HG02571 (cell line): ENCODE measurements at regions not wholly inside any gene's neighbourhood (a gene's known extent, or its start where the extent isn't known, plus 50 kb on each side); places are given as distances from the start of the nearest gene placed in this dataset.

ENCODE experiments used
- ATAC-seq: cut with Tn5 transposase; IDR thresholded peaks from one replicate; pipeline ENCODE4 v1.9.1; 2021; ENCODE audit warnings: mild to moderate bottlenecking, moderate library complexity; ENCODE audit not compliant: unreplicated experiment

DNA sequence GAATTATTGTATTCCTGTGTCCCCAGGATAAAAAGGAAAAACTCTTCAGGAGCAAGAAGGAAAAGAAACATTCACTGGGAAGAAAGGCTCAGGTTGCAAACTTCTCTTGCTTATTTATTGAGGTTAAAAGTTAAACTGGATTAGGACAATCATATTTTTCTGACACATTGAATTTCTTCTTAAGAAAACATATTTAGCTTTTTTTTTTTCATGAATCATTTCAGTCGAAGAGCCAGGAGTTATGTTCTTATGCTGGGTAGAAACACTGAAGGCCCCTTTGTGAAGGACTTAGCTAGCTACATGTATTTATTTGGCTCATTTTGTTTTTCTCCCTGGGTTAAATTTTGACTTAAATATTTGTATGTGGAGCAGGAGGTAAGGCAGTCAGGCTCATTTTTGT, 434.0 kb downstream of the KLF5 start:
- no peak for ATAC-seq

DNA sequence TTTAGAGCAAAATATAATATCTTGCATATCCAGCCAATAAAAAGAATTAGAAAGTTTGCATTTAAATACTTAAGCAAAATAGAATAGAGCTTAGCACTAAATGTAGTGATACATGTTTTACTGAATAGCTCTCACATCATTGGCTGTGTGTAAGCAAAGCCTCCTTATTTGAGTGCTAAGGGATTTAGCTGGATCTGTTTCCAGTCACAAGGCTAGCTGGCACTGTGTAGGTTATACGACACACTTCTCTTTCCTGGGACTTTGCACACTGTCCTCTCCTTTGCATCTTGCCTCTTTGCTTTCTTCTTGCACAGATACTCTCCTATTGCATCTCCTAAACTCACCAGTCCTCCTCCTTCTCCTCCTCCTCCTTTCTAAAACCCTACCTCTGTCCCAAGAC, 423.8 kb downstream of the KLF5 start:
- ATAC-seq = no peak

DNA sequence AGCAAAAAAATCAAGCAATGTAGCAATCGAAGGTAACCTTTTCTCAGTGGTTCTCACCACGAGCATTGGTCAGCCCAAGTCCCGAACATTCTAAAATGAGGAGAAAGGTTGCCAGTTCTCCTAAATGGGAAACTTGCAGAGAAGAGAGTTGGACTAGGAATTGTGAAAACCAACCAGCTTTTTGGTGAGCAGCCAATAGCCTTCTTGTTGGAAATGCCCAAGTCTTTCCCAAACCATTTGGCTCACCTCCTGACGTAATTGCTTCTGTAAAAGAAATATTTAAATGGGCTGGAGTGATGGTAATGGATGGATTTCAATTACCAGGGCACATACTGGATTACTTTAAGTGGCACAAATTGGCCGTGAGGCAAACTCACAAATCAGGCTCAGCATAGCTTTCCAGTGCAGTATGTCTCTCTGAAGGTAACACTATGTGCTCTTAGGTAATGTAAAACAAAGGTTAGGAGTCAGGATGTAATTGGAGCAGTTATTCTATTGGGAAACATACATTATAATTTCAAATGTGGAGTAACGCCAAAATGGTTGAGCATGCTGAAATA, 423.2 kb downstream of the KLF5 start:
- ATAC-seq = no peak

DNA sequence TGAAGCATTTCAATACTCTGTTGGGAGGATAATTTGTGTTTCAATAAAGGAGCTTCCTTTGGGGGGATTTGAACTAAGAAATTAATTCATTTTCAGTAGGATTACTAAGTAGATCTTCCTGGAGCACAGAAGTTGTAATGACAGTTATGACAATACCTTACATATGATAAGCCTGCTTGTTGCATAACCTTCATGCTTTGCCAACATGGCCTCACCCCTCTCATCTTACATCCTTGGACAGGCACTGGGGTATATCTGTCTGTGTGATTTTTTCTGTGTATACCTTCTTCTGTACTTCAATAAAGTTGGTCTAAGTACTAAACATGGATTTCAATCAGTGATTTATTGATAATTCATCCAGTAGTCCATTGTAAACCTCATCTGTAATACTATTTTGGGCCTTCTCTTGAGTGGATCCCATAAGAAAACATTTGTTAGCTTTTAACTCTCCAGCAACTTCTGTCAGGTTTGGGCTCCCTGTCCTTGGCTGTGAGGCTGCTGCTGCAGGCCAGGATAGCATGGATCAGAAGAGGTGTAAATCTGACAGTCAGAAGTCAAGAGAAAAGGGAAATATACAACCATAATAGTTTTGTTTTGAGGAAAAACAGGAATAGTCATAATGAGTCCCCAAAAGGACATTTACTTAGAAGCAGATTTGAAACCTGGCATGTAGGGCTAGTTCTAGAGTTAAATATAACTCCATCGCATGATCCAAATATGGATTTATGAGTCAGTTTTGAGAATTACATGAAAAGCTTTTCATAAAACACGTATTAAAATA, 422.2 kb downstream of the KLF5 start:
- ATAC-seq = no peak

DNA sequence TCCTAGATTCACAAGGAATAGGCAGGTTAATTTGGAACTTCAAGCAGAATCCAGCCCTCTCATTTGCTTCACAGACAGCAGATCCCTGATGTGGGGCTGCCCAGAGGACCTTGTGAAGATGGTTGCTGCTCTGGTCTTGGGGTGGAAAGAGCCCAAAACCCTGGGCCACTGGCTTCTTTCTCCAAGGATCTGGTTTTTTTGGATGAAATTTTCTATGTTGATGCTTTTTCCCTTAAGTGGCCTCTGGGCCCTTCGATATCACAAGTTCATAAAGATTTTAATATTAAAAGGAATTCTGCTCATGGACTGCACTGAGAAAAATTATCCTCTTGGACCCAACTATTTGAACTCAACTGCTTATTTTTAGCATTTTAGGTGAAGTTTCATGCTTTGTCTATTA, 421.1 kb downstream of the KLF5 start:
- ATAC-seq = no peak

DNA sequence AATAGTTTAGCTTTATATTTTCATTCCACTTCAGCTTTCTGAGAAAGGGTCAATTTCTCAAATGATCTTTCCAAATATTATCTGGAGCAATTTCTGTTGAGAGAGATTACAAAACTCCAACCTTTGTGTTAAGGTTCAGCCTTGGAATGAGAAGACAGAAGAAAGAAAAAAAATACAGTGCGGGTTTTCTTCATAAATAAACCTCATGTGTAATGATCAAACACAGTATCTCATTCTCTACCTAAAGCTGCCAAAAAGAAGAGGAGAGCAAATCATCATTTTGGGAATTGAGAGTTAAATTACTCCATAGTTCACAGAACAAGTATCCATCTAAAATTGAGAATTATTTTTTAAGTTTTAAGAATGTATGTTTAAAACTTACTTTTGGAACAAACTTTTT, 420.5 kb downstream of the KLF5 start:
- ATAC-seq = no peak

DNA sequence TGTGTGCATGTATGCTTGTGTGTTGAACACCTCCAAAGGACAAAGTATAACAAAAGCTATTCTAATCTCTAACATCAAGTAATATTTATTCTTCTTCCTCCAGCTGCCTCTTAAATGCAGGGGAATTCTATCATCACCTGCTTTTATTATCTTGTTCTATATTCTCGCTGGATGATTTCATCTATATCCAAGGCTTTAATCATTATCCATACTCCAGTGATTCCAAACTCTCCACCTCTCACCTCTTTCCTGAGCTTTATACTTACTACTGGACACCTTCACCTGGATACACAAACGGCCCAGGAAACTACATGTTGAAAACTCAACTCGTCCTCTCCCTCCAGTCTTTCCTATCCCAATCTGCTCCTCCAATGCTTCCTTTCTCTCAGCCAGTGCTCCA, 418.6 kb downstream of the KLF5 start:
- no peak for ATAC-seq

DNA sequence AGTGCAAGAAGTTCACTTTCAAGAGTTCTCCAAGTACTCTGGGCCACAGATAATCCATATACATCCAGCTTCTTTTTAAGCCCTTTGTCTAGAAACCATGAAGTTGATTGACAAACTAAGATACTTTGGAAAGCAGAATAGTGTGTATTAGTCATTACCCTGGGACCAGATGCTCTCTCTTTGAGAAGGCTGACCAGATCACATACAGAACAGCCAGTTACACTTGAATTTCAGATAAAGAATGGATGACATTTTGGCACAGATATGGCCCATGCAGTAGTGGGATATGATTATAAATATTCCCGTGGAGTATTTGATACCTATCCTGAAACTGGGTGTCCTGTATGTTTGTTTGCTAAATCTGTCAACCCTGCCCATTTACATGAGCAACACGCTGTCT, 414.2 kb downstream of the KLF5 start:
- no peak for ATAC-seq

DNA sequence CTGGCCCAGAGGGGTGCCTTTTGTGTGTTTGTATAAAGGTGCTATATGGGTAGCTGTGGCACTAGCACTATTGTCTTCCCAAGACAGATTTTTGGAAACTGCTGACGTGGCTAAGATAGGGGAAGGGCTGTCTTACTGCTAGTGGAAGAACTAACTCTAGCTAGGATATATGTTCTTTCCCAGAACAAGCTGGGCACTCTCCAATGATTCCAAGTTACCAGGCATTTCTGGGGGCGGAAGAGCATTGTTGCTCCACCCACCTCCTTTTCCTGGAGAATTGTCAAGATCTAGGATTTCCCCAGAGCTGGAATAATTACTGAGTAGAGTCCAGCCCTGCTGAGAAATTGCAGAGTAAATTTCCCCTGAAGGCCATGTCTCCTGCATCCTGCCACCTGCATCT, 408.3 kb downstream of the KLF5 start:
- ATAC-seq = no peak

DNA sequence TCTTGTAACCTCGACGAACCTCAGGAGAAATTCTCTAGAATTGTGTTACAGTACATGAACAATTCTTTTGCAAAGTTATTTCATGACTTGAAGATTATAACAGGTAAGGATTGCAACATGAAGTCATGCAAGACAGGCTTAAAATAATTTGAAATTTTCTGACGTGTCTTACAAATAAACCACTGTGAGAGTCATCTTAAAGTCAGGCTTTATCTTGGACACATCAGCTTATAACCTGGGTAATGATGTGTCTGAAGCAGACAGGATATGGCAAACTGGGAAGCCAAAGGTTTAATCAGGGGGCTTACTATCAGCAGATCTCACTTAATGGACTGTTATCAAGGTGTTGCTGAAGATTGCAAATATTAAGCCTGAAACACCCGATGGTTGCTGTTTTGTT, 407.8 kb downstream of the KLF5 start:
- ATAC-seq = no peak

DNA sequence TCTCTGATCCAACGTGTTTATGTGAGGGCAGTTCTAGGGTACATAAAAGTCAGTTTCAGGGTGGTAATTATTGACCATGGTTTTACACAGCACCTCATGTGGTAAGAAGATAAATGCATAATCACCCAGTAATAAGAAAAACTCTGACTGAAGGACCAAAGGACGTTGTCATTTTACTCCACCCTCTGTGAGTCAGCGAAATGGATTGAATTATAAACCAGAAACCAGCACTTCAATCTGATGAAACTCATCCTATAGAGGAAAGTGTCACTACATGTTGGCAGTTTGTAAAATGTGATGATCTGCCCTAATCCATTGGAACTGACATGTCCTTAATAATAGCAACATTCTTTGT, 406.8 kb downstream of the KLF5 start:
- no peak for ATAC-seq

DNA sequence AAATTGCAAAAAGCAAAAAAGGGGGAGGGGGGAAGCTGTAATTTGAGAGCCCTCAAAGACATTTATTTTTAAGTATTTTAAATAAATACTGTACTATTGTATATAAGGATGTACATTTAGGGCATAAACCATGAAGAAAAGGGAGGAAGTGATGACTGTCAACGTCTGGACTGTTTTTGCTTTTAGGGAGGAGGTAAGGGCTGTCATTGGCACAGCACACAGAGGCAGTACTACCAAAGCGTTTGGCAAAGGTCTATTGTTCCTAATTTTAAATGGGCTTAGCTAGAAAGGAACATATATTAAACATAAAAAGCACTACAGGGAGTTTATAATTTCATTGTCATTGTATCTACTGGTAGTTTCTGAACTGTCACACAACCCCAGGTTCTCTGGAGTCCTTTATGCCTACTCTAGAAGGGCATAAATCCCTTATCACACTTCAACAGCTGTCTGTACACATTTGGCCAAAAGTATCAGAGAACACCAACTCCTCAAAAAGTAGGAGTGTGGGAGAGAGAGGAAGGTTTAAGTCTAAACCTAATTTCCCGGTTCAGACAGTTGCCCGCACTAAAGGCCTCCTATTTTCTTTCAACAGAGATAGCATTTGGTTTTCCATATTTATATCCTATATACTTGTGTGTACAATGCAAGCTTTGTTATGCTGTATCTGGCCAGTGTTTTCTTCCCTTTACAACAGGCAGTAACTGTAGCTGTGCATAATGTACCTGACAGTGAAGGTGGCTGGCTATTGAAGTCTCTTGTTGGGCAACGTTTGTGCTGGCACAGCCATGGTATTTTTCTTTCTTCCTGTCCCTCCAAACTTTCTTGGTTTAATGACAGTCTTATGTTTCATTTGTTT, 406.2 kb downstream of the KLF5 start:
- ATAC-seq = no peak

DNA sequence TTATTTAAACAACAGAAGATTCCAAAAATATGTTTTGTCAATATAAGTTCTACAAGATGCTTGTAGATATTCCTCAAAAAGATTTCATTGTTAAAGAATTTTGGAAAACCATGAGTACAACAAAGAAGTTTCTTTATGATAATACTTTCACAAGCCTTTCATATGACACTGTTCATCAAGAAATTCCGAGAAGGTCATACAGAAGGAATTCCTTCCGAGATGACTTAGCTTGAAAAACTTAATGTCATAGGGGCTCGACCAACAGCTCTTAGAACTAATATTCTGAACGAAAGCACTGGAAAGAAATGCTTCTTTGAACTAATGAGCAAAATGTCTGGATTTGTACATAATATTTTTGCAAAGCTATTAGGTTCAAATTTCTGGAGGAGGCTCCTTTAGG, 403.4 kb downstream of the KLF5 start:
- ATAC-seq = no peak

DNA sequence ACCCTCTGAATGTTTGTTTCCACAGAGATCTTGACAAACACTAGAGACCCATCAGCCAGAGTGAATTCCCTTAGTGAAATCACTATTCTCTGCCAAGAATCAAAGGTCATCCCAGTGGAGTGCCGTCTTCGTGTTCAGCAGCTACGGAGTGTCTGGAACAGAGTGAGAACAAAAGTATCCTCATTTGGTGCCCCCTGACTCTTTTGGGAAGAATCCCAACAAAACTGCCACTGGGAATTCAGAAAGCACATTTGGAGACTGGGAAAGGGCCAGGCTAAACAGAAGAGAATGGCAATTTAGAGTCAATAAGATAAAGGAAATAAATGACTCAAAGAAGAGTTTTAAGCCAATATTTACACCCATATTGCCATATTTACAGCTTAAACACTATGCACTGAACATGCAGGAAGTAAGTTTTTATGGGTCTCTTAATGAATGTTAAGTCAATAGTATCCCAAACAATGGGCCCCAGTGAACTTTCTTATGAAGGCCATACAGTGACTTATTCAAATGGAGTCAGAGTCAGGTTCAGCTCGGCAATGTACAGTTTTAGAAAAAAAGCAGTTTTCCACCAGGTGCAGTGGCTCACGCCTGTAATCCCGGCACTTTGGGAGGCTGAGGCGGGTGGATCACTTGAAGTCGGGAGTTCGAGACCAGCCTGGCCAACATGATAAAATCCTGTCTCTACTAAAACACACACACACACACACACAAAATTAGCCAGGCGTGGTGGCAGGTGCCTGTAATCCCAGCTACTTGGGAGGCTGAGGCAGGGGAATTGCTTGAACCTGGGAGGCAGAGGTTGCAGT, 392.6 kb downstream of the KLF5 start:
- ATAC-seq = no peak

DNA sequence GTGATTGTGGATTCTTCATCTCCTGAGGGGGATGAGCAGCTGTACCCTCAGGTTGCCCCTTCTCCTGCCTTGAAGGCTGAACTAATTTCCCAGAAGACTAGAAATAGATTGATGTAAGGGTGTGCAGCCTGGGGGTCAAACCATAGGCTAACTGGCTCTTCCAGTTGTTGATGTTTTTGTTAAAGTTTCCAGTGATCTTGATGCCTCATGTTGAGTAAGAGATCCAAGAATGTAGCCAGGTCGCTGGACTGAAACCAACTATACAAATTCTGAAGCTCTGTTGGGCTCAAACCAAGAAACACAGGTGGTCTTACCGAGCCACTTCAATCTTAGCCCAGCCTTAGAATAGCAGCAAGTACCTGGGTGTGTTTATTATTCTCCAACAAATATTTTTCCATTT, 391.8 kb downstream of the KLF5 start:
- no peak for ATAC-seq

DNA sequence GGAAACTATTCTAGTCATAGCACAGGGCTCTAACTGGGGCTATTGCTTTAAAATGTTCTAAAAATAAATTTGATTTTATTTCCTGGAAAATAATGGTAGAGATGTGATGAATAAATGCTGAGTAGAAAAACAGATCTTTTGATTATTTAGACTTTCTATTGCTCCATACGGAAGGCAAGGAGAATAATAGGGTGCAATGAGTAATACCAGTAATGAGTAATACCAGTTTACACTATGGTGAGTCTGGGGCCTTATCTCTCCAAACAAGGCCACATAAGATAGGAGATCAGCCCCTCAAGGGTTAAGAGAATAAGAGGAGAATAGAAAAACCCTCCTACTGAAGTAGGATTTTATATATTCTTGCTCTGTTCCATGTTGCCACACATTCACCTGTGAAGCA, 390.4 kb downstream of the KLF5 start:
- no peak for ATAC-seq

DNA sequence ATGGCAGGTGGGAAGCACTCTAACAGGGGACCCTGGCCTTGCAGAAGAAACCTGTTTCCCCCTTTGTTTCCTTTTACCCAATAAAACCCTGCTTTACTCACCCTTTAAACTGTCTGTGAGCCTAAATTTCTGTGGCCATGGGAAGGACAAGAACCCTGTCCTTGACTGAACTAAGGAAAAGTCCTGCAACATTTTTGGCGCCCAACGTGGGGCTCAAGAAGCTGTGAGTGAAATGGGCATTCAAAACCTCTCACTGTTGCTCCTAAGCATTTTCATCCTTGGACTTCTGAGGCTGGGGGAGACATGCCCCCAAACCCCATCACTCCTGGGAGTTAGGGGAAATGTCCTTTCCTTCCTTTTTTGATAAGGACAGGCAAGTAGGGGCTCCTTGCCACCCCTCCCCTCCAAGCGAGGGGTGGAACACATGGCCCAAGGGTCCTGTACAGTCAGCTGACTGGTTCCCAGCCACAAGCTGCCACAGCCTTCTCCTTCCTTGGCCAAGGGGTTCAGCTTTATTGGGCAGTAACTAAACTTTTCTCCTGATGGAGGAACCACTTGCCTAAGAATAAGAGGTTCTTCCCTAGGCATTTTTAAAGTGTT, 381.6 kb downstream of the KLF5 start:
- no peak for ATAC-seq

DNA sequence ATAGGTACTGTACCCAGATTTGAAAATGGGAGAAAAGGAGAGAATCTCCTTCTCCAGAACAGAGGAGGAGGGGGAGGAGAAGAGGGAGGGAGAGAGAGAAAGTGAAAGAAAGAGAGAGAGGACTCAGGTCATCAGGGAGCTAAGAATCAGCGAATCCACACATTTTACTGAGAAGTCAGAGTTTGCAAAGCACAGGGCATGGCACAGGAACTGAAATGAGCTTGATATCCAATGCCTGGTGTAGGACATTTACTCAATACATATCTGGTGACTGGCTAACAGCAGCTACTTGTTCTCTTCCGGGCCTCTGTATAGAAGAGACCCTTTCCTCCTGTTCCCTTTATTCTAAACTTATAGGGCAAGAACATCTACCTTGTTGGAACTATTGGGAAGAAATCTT, 375.1 kb downstream of the KLF5 start:
- no peak for ATAC-seq

DNA sequence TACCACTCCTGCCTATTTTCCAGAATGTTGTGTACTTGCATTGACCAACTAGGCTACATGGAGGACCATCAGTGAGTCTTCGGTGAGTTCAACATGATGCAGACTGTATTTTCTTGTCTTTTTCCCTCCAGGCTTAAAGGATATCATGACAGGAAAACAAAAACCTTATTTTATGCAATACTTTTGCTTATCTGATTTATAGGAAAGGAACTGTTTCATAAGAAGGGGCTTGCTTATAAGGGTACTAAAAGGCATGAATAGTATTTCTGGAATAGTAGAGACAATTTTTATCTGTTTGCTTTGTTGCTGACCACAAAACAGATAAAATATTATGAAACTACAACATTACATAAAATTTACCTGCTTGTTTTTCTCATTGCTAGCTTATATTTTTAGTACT, 374.7 kb downstream of the KLF5 start:
- no peak for ATAC-seq

DNA sequence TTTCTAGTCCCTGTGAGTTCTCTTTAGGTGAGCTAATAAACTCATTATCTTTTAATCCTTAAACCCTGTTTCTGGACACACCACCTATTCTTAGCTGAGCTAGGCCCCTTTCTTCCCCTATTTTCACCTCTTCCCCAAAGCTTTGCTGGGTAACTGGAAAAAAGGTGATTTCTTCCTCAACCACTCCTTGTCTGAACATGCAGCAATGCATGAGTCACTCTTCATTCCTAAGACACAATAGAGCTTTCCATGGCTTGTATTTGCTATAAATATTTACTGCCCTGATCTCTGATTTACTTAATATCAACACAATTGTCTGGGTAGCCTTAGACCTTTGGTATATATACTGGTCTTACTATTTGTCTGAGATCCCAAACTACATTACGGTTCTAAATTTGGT, 370.9 kb downstream of the KLF5 start:
- ATAC-seq = no peak

DNA sequence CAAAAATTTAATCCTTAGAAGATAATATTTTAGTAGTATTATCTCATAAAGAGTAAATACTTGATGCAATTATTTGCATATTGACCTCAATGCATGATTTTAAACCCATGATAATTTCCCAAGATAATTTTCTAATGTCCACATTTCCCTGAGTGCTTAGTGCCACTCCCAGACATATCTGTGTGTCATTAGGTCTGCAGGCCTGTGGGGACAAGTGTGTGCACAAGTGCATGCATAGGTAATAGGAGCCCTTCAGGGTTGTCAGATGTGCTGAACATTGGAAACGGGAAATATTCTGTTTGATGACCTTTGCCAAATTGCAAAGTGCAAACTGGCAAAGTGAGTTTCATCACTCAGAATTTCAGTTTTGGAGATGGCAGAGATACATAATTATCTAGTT, 369.9 kb downstream of the KLF5 start:
- no peak for ATAC-seq
